Heart left ventricle (tissue), 16 donors: ENCODE measurements at regions not wholly inside any gene's neighbourhood (a gene's known extent, or its start where the extent isn't known, plus 50 kb on each side); places are given as distances from the start of the nearest gene placed in this dataset.

Source experiments
- ATAC-seq, 4 donors: fragments of 200-7000 bp; cut with Tn5 transposase; one replicate each; pipeline ENCODE4 v1.9.1; 2020 to 2022; ENCODE audit warnings: moderate library complexity in 4 of 4, mild to moderate bottlenecking in 3 of 4, moderate number of reproducible peaks in 1 of 4
- DNase-seq, 5 donors: peaks; one replicate each; pipeline ENCODE4 v3.0.0-alpha.2; 2020
- H3K27ac ChIP-seq, 12 donors: fragments of 200-600 bp; sonication (generic) in 4 of 12; one replicate each; pipeline versions ENCODE4 v1.5.0 to v1.8.0; 2016 to 2022; ENCODE audit warnings: mild to moderate bottlenecking in 2 of 12
- H3K27me3 ChIP-seq, 9 donors: fragments of 200-600 bp; sonication (generic) in 2 of 9; one replicate each; pipeline versions ENCODE4 v1.5.1 to v1.8.0; 2016 to 2022; ENCODE audit warnings: mild to moderate bottlenecking in 3 of 9
- H3K36me3 ChIP-seq, 9 donors: fragments of 200-600 bp; sonication (generic) in 2 of 9; one replicate each; pipeline versions ENCODE4 v1.5.0 to v1.8.0; 2018 to 2022; ENCODE audit warnings: mild to moderate bottlenecking in 2 of 9
- H3K4me1 ChIP-seq, 12 donors: fragments of 200-600 bp; sonication (generic) in 4 of 12; one replicate each; pipeline versions ENCODE4 v1.5.0 to v1.8.0; 2016 to 2022; ENCODE audit warnings: mild to moderate bottlenecking in 3 of 12
- H3K4me3 ChIP-seq, 12 donors: fragments of 200-600 bp; sonication (generic) in 4 of 12; one replicate each; pipeline versions ENCODE4 v1.5.0 to v1.8.0; 2017 to 2022; ENCODE audit warnings: mild to moderate bottlenecking in 9 of 12, moderate library complexity in 4 of 12
- H3K9me3 ChIP-seq, 12 donors: fragments of 200-600 bp; sonication (generic) in 4 of 12; one replicate each; pipeline versions ENCODE4 v1.5.0 to v1.8.0; 2016 to 2022; ENCODE audit warnings: mild to moderate bottlenecking in 1 of 12
- POLR2A ChIP-seq, 2 donors: fragments of 450-650 bp; IDR thresholded peaks; one replicate each; pipeline ENCODE4 v1.6.1; 2017; ENCODE audit warnings: antibody characterized with exemption in 2 of 2, mild to moderate bottlenecking in 2 of 2, moderate library complexity in 2 of 2
- WGBS, 4 donors: extraction: QIAGEN DNeasy Blood & Tissue Kit in 2 of 4; methylation state at CpG; one replicate each; pipeline versions ENCODE4 v1.1.5 to v1.1.7; 2013 to 2018; 5-methylcytosine and 5-hydroxymethylcytosine counted together
- intact Hi-C, 10 donors: fragments of 100-400 bp; cut with DNase I; formaldehyde crosslinking; loops; one replicate each; pipeline versions ENCODE4 v1.11.1 to v1.14.2; 2022
- TF ChIP-seq, protein P1 (sequence below), 12 donors: fragments of 200-600 bp; sonication (generic) in 4 of 12; IDR thresholded peaks; one replicate each; pipeline versions ENCODE4 v1.5.0 to v1.8.0; 2018 to 2022; ENCODE audit warnings: antibody characterized with exemption in 12 of 12, mild to moderate bottlenecking in 5 of 12
- donor health status: ischemic (EF 13 %, LVEDD 7.1; RV severe dilation, severe dysfunction).
- donor health status: healthy with polysubstance abuse.
- donor health status: DM: no; HTN: yes; CAD: no.
- donor health status: DM: no; HTN: no; CAD: no.
- donor health status: ischemic (EF 25% LVEDD 6.9; RV normal size, moderate dysfunction).
- donor health status: ischemic (EF 25% LVEDD 5.7; RV mildly dilated, moderate dysfunction).
- donor health status: healthy.
- donor health status: DM: yes; HTN: yes; CAD: no.
- donor health status: ischemic (EF 35%, LVEDD 5.7; RV mildly dilated, moderate dysfunction).
- donor health status: nonischemic (EF 11% LVEDD 7.7; RV severe dilation, severe dysfunction).
- donor health status: DM: yes; HTN: yes; CAD: no.
- donor health status: PGD.
- donor health status: ischemic (EF 29% LVEDD 5.4; RV normal size, mild dysfunction).
- donor health status: nonischemic (EF 23%, LVEDD 6.1; RV moderate dilation, normal function).

DNA sequence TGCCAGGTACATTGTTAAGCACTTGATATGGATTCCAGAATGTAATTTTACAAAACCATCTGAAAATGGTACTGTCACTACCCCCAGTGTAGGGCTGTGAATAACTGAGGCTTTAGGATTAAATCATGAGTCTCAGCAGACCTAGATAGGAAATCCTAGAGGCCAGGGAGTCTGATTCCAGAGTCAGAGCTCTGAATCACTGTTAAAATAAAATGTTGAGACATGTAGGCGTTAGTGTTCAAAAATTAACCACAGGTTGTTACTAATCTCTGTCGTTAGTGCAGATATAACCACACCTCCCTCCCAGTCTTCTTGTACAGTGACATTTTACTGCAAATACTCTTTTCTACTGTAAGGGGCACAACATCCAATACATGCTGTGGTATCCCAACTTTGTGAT is 1828.8 kb downstream of the MAT2B start:
- Histone ChIP-seq H3K4me1 (no peaks in the 10 kb centered on the region), H3K4me3 (no peak overlapping the region), H3K9me3 (peaks cover 0 to 3% (median 0%) of the 10 kb centered on the region in 12 donors), H3K27ac (no peak overlapping the region), H3K36me3 (no peaks in the 10 kb centered on the region), H3K27me3 (no peaks in the 10 kb centered on the region)
- WGBS, 4 donors, result 66 to 77% (median 72%) methylated on average over 2 of the region's 2 CpGs
- intact Hi-C loops, result no loop called here
- TF ChIP-seq, protein P1, sequence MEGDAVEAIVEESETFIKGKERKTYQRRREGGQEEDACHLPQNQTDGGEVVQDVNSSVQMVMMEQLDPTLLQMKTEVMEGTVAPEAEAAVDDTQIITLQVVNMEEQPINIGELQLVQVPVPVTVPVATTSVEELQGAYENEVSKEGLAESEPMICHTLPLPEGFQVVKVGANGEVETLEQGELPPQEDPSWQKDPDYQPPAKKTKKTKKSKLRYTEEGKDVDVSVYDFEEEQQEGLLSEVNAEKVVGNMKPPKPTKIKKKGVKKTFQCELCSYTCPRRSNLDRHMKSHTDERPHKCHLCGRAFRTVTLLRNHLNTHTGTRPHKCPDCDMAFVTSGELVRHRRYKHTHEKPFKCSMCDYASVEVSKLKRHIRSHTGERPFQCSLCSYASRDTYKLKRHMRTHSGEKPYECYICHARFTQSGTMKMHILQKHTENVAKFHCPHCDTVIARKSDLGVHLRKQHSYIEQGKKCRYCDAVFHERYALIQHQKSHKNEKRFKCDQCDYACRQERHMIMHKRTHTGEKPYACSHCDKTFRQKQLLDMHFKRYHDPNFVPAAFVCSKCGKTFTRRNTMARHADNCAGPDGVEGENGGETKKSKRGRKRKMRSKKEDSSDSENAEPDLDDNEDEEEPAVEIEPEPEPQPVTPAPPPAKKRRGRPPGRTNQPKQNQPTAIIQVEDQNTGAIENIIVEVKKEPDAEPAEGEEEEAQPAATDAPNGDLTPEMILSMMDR (IDR thresholded peaks at IDR 0.05), result no peak
- TF ChIP-seq POLR2A (IDR thresholded peaks at IDR 0.05), result no peak
- DNase-seq, result no peak
- no peak for ATAC-seq

DNA sequence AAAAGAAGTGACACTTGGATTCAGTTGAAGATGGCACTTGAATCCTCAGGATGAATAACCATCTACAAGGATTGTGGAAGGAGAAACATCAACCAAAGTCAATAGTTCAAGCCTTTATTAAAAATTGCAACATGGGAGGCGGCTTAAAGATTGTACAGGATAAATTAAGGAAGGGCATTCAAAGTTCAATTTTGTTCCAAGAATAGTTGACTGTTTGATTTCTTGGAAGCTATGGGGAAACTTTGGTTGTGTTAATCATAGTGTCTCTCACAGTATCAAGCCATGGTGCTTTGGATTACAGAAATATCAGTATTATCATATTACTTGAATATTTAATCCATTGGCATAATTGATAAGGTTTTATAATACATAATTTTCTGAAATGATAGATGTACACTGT is 1844.3 kb downstream of the MAT2B start:
- Histone ChIP-seq H3K4me1 (no peaks in the 10 kb centered on the region), H3K4me3 (no peak overlapping the region), H3K27ac (no peak overlapping the region), H3K27me3 (no peaks in the 10 kb centered on the region), H3K9me3 (no peaks in the 10 kb centered on the region), H3K36me3 (no peaks in the 10 kb centered on the region)
- no peak for TF ChIP-seq POLR2A (IDR thresholded peaks at IDR 0.05)
- TF ChIP-seq, protein P1 (IDR thresholded peaks at IDR 0.05), result no peak
- intact Hi-C loops, result no loop called here
- no peak for DNase-seq
- WGBS, 4 donors, result 63 to 84% (median 81%) methylated on average over 1 of the region's 1 CpG
- ATAC-seq, result no peak

DNA sequence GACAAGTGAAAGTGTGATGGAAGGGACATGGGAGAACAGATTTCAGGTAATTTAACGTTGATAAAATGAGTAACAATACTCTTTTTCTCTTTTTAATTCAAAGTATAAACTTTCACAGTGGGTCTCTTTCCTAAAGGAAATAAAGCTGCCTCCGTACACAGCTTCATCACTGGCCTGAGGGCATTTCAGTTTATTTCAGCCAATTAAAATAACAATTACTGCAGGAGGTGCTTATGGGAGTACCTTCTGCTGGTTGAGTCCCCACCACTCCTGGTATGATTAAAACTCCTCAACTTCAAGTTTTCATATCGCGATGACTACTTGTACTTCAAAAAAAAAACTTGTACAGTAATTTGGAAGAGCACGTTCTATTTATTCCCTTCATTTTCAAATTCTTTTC is 1845.9 kb downstream of the MAT2B start:
- DNase-seq (no peak), ATAC-seq (no peak)
- no peak for TF ChIP-seq POLR2A (IDR thresholded peaks at IDR 0.05)
- TF ChIP-seq, protein P1 (IDR thresholded peaks at IDR 0.05), result no peak
- Histone ChIP-seq H3K9me3 (no peaks in the 10 kb centered on the region), H3K4me3 (no peak overlapping the region), H3K27me3 (no peaks in the 10 kb centered on the region), H3K27ac (no peak overlapping the region), H3K36me3 (no peaks in the 10 kb centered on the region), H3K4me1 (no peaks in the 10 kb centered on the region)
- intact Hi-C loops, result no loop called here
- WGBS, 4 donors, result 82 to 85% (median 84%) methylated on average over 5 of the region's 5 CpGs

DNA sequence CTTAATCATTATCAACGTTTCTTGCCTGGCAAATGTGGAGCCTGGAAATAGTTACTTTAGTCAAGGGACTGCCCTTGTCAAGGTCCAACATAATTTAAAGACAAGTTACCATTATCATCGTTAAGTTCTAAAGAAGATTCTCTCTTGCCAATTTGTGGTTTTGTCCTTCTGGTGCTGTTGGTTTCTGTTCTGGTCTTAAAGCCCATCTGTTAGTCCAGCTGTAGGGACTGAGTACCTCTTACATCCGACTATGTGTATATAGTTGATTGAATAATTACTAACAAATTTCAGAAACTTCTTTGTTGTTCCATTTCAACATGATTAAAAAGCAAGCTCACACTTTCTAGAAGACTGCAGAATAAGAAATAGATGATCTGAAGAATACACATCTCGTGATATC is 1854.9 kb downstream of the MAT2B start:
- DNase-seq, result no peak
- intact Hi-C loops, result no loop called here
- Histone ChIP-seq H3K4me1 (no peaks in the 10 kb centered on the region), H3K27me3 (no peaks in the 10 kb centered on the region), H3K27ac (no peak overlapping the region), H3K9me3 (no peaks in the 10 kb centered on the region), H3K4me3 (no peak overlapping the region), H3K36me3 (no peaks in the 10 kb centered on the region)
- WGBS, 4 donors, result 65 to 73% (median 72%) methylated on average over 4 of the region's 4 CpGs
- ATAC-seq, result no peak
- TF ChIP-seq, protein P1 (IDR thresholded peaks at IDR 0.05), result no peak
- TF ChIP-seq POLR2A (IDR thresholded peaks at IDR 0.05), result no peak
